Chondrocyte (in vitro differentiated cells): ENCODE measurements at regions not wholly inside any gene's neighbourhood (a gene's known extent, or its start where the extent isn't known, plus 50 kb on each side); places are given as distances from the start of the nearest gene placed in this dataset.

Source experiments
- DNase-seq: peaks from one replicate; pipeline ENCODE4 v3.0.0; 2021; ENCODE audit warnings: mixed read lengths, low spot score
- H3K27ac Mint-ChIP-seq: one replicate; pipeline ENCODE4 v1.8.0; 2021; ENCODE audit warnings: mild to moderate bottlenecking, moderate library complexity, mixed read lengths; ENCODE audit not compliant: unreplicated experiment
- H3K27me3 Mint-ChIP-seq: 2 replicates; pipeline ENCODE4 v1.8.0; 2021; ENCODE audit warnings: low read depth, mixed read lengths
- H3K36me3 Mint-ChIP-seq: 2 replicates; pipeline ENCODE4 v1.8.0; 2021; ENCODE audit warnings: low read depth, mixed read lengths
- H3K4me1 Mint-ChIP-seq: 2 replicates; pipeline ENCODE4 v1.8.0; 2021; ENCODE audit warnings: low read depth, mild to moderate bottlenecking, mixed read lengths
- H3K4me3 Mint-ChIP-seq: one replicate; pipeline ENCODE4 v1.8.0; 2021; ENCODE audit warnings: mild to moderate bottlenecking, moderate library complexity, mixed read lengths; ENCODE audit not compliant: unreplicated experiment
- H3K9me3 Mint-ChIP-seq: 2 replicates; pipeline ENCODE4 v1.8.0; 2021; ENCODE audit warnings: low read depth, mixed read lengths
- TF ChIP-seq, protein P1 (sequence below): fragments of 200-600 bp; sonication (generic); IDR thresholded peaks from 2 replicates; pipeline ENCODE4 v1.5.0; 2021; ENCODE audit warnings: antibody characterized with exemption, mild to moderate bottlenecking, moderate library complexity

DNA sequence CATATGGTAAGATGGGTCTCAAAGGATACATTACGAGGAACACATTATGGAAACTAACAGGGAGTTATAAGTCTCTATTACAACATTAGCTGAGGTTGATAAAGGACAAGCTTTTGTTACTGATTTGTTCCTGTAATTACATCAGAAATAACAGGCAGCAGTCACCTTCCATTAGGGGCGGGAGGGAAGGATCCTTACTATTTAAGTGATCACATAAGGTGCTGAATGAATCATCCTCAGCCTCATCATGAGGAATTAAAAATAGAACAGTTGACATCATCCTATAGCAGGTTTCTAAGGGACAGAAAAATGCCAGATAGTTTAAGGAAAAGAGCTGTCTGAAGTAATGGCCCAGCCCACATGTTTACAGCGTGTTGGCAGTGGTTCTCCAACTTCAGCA is 86.9 kb upstream of the MGAT5 start:
- no peaks in the 10 kb centered on the region for H3K36me3 Mint-ChIP-seq
- H3K4me1 Mint-ChIP-seq = peaks cover 11% of the 10 kb centered on the region
- H3K27ac Mint-ChIP-seq = peak overlapping the region; percentile 13
- H3K9me3 Mint-ChIP-seq = no peaks in the 10 kb centered on the region
- H3K4me3 Mint-ChIP-seq = no peak overlapping the region
- TF ChIP-seq, protein P1, sequence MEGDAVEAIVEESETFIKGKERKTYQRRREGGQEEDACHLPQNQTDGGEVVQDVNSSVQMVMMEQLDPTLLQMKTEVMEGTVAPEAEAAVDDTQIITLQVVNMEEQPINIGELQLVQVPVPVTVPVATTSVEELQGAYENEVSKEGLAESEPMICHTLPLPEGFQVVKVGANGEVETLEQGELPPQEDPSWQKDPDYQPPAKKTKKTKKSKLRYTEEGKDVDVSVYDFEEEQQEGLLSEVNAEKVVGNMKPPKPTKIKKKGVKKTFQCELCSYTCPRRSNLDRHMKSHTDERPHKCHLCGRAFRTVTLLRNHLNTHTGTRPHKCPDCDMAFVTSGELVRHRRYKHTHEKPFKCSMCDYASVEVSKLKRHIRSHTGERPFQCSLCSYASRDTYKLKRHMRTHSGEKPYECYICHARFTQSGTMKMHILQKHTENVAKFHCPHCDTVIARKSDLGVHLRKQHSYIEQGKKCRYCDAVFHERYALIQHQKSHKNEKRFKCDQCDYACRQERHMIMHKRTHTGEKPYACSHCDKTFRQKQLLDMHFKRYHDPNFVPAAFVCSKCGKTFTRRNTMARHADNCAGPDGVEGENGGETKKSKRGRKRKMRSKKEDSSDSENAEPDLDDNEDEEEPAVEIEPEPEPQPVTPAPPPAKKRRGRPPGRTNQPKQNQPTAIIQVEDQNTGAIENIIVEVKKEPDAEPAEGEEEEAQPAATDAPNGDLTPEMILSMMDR = no peak
- DNase-seq = no peak
- H3K27me3 Mint-ChIP-seq = no peaks in the 10 kb centered on the region

DNA sequence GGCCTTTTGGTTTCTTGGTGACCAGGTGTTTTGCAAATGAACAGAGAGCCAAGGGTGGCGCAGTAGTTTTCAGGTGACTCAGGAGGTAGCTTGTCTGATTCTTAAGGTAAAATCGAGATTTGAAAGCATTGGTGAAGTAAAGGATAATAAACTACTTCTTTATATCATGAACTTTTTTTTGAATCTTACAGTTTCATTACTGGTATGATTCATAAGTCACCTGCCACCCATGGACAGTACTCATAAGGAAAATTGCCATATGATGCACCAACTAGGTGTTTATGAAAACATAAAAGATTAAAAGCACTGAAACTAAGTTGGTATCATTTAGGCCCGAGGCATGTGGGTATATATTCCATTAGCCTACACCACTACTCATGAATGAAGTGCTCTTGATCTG is 84.1 kb upstream of the MGAT5 start:
- Mint-ChIP-seq H3K27me3 (no peaks in the 10 kb centered on the region), H3K36me3 (no peaks in the 10 kb centered on the region), H3K4me1 (peaks cover 11% of the 10 kb centered on the region), H3K27ac (no peak overlapping the region), H3K9me3 (no peaks in the 10 kb centered on the region), H3K4me3 (no peak overlapping the region)
- DNase-seq = no peak
- TF ChIP-seq, protein P1 = no peak

DNA sequence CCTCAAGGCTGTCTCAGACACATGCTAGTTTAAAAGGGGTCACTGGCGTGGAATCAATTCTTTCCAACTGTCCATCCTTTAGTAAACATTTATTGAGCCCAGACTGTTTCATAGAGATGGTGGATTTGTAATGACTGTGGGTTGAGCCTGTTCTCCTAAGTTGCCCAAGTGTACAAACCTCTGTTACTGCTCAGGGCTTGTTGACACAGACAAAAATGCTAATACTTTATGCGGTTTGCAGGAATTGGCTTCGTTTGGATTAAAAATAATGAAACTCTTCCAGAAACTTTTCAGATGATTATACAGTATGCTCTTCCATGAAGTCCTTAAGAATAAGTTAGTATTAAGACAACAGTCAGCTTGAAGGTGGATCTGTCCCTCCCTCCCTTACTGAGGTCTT is 83.6 kb upstream of the MGAT5 start:
- Mint-ChIP-seq H3K9me3 (no peaks in the 10 kb centered on the region), H3K4me1 (peaks cover 16% of the 10 kb centered on the region), H3K36me3 (no peaks in the 10 kb centered on the region), H3K27me3 (no peaks in the 10 kb centered on the region), H3K27ac (no peak overlapping the region), H3K4me3 (no peak overlapping the region)
- no peak for DNase-seq
- TF ChIP-seq, protein P1 = no peak

DNA sequence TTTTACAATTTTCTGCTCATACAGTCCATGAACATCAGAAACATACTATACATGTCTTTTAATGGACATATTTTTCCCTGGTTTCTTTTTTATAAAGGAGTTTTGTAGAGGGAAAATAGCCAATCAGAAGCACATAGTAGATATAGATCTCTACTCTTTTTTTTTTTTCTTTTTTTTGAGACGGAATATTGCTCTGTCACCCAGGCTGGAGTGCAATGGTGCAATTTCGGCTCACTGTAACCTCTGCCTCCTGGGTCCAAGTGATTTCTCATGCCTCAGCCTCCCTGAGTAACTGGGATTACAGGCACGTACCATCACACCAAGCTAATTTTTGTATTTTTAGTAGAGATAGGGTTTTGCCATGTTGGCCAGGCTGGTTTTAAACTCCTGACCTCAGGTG is 83.2 kb upstream of the MGAT5 start:
- no peaks in the 10 kb centered on the region for H3K9me3 Mint-ChIP-seq
- no peaks in the 10 kb centered on the region for H3K27me3 Mint-ChIP-seq
- peaks cover 19% of the 10 kb centered on the region for H3K4me1 Mint-ChIP-seq
- H3K27ac Mint-ChIP-seq = no peak overlapping the region
- no peak for DNase-seq
- H3K4me3 Mint-ChIP-seq = no peak overlapping the region
- TF ChIP-seq, protein P1 = no peak
- H3K36me3 Mint-ChIP-seq = no peaks in the 10 kb centered on the region

DNA sequence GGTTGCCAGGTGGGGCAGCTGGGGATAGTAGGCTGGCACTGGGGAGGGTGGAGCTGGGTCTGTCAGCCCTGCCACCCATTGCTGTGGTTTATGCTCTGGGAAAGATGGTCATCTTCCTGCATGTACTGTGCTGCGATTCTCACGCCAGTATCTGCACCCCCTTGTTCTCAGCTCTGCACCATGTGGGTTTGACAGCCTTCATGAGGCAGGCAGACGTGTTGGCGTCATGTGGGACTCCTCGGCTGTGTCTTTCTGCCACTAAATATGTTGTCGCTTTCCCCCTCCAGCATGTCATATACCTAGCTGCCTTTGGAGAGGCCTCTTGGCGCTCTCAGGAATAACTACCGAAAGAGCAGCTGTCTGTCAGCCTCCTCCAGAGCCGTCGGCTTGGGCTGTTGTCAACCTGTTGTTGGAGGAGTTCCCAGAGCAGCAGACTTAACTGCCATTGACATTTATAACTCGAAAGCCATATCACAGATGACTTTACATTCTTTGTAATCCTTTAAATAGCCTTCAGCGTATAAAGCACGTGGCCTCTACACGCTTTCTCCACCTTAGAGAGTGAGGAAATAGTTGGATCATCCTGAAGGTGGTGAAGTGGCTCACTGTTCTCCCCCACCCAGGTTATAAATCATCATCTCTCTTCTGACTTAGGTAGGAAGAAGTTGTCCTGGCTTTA is 80.4 kb upstream of the MGAT5 start:
- no peaks in the 10 kb centered on the region for H3K36me3 Mint-ChIP-seq
- no peaks in the 10 kb centered on the region for H3K9me3 Mint-ChIP-seq
- H3K27me3 Mint-ChIP-seq = no peaks in the 10 kb centered on the region
- H3K27ac Mint-ChIP-seq = no peak overlapping the region
- TF ChIP-seq, protein P1 = no peak
- no peak overlapping the region for H3K4me3 Mint-ChIP-seq
- H3K4me1 Mint-ChIP-seq = peaks cover 31% of the 10 kb centered on the region
- DNase-seq = no peak
